ENCODE measurements at regions not wholly inside any gene's neighbourhood (a gene's known extent, or its start where the extent isn't known, plus 50 kb on each side); places are given as distances from the start of the nearest gene placed in this dataset.

GRCh38 chr16:86210403-86211193 is 299.7 kb upstream of the FOXF1 start:
- DNase-seq (ENCODE audit: low read depth in 2 of 2, low spot score in 1 of 2), result no peak

DNA sequence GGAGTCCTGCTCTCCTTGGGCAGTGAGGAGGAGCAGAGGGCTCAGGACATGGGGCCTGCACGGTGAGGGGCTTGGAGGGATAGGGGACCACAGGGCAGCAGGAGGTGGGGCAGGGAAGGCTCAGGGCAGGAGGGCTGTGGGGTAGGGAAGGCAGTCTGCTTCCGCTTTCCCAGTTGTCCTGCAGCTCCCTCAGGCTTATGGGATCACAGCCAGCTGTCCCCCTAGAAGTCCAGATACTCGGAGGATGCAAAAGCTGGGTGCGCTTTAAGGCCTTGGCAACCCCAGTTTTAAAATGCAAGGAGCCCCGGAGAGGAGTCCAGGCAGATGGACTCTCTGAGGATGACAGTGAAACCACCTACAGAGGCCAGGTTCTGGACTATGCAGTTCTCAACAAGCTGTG is 299.1 kb upstream of the FOXF1 start:
- no peak for DNase-seq (ENCODE audit: low read depth in 2 of 2, low spot score in 1 of 2)

GRCh38 chr16:86211800-86212199 is 298.5 kb upstream of the FOXF1 start:
- DNase-seq (ENCODE audit: low read depth in 2 of 2, low spot score in 1 of 2), result no peak

GRCh38 chr16:86212706-86213436 is 297.5 kb upstream of the FOXF1 start:
- DNase-seq (ENCODE audit: low read depth in 2 of 2, low spot score in 1 of 2), result no peak

DNA sequence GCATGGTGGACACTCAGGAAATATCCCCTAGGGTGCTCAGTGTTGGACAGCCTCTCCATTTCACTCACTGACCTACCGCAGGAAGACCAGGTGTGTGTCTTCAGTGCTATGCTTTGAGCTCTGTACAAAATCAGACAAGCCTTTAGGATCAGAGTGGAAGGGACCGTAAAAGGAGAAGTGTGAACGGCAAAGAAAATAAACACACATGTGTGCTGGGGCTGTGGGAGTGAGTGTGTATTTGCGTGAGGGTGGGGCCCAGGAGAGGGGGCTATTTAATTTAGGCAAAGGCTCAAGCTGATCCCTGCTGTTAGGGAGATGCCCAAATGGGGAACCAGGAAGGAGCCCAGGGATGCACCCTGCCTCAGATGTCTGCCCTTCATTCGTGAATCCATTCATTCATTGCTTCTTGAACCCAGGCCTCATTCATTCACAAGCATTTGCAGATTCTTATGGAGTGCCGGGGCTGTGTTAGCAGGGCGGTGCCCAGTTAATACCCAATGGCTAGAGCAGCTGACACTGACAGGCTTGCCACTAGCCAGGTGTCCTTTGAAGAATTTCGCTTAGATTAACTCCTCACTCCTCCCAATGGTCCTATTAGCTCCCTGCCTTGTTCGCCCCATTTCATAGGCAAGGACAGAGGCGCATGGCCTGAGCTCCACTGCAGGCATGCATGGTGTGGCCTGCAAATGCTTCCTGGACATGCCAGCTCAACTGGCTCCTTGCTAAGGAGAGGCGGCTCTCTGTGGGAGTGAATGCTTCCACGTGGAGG is 296.7 kb upstream of the FOXF1 start:
- no peak for DNase-seq (ENCODE audit: low read depth in 2 of 2, low spot score in 1 of 2)

GRCh38 chr16:86214326-86215232 is 295.7 kb upstream of the FOXF1 start:
- no peak for DNase-seq (ENCODE audit: low read depth in 2 of 2, low spot score in 1 of 2)

- no peak for DNase-seq (ENCODE audit: low read depth in 2 of 2, low spot score in 1 of 2)
Measured at GRCh38 chr16:86215233-86215978, 294.9 kb upstream of the FOXF1 start.

GRCh38 chr16:86215979-86216585 is 294.2 kb upstream of the FOXF1 start:
- DNase-seq (ENCODE audit: low read depth in 2 of 2, low spot score in 1 of 2), result no peak

- DNase-seq (ENCODE audit: low read depth in 2 of 2, low spot score in 1 of 2), result no peak
Measured at GRCh38 chr16:86216591-86216990, 293.7 kb upstream of the FOXF1 start.

- DNase-seq (ENCODE audit: low read depth in 2 of 2, low spot score in 1 of 2), result no peak
Measured at GRCh38 chr16:86217001-86217890, 293.1 kb upstream of the FOXF1 start.

DNA sequence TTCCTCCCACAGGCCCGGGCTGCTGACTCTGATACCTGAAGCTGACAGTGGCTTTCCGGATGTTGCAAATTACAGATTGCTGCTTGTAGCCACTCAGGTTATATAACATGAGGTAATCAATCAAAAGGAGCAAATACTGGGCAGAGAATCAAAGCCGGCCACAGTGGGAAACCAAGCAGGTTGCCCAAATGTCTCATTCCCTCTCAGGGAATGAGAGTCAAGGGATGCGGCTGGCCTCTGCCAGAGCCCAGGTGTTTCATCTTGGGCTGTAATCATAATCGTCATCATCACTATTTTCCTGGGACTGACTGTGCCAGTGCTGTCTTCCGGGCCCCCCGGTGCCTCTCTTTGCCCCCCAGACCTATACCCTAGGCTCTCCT is 292.4 kb upstream of the FOXF1 start:
- DNase-seq (ENCODE audit: low read depth in 2 of 2, low spot score in 1 of 2), result no peak

DNA sequence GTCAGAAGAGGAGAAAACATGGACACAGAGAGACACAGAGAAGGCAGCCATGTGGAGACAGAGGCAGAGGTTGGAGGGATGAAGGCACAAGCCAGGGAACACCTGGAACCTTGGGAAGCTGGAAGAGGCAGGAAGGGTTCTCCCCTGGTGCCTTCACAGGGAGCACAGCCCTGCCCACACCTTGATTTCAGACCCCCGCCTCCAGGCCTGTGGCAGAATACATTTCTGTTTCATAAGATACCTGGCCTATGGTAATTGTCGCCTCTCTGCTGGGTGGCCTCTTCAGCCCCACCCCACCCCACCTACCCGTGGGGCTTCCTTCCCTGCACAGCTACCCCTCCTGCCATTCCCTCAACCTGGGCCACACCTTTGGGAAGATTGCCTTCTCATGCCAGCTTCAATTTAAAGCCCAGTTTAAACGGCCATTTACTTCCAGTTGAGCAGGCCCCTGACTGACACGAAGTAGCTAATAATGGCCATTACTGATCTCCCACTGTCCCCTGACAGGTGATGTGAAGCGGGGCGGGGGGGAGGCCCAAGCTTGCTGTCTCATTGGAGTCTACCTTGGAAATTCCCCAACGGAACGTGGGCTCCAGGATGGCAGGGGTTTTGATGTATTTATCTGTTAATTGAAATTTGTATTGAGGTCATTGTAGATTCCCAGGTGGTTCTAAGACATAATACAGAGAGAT is 291.7 kb upstream of the FOXF1 start:
- DNase-seq (ENCODE audit: low read depth in 2 of 2, low spot score in 1 of 2), result no peak

- no peak for DNase-seq (ENCODE audit: low read depth in 2 of 2, low spot score in 1 of 2)
Measured at GRCh38 chr16:86219655-86220445, 290.5 kb upstream of the FOXF1 start.

DNA sequence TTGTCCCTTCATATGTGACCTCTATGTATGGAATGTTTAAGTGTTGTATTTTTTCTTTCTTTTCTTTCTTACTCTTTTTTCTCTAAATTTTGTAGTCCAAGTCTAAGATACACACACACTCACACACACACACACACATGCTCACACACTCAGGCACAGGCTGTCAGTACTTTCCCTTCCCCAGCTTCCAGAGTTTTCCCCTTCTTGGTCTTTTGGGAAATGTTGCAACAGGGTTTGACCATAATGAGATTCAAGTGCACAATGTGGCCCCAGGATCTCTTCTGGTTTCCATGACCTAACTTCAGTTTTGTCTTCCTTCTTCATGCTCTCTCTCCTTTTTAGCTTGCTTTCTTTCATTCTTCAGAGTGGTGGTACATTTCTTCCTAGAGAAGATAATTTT is 289.8 kb upstream of the FOXF1 start:
- DNase-seq (ENCODE audit: low read depth in 2 of 2, low spot score in 1 of 2), result no peak

DNA sequence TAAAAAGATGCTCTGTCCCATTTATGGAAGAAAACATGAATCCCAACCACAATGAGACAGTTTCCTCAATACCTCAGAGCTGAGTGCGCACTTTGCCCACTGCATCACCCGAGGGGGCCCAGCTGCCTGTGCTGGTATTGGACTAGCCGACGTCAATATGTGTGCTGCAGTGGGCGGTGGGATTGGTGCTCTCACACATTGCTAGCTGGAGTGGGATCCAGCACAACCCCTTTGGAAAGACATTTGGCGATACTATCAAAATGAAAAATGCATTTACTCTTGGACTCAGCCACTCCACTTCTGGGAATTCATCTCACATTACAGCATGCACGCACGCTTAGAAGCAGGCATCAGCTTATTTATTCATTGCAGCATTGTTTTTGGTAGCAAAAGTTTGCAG is 289.2 kb upstream of the FOXF1 start:
- no peak for DNase-seq (ENCODE audit: low read depth in 2 of 2, low spot score in 1 of 2)

DNA sequence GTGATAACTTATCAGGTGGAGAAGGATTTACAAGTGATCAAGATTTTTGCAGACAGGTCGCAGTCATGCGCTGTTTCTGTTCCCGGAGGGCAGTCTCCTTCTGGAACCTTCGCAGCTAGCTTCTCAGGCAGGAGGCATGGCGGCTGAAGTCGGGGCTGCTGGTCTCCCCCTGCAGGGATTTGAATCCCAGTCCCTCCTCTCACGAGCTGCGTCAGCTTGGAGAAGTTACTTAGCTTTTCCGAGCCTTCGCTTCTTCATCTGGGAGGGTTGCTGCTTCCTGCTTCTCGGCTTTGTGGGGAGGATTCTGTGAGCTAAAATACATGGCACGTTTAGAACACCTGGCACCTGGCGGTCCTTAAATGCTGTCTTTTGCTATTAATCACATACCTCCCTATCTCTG is 287.8 kb upstream of the FOXF1 start:
- no peak for DNase-seq (ENCODE audit: low read depth in 2 of 2, low spot score in 1 of 2)

GRCh38 chr16:86222965-86223551 is 287.3 kb upstream of the FOXF1 start:
- no peak for DNase-seq (ENCODE audit: low read depth in 2 of 2, low spot score in 1 of 2)

Measured in stimulated activated CD8-positive, alpha-beta memory T cell treated with anti-CD3 and anti-CD28 coated beads, Interleukin-4, amount 100 ng/mL, for 4 hours (primary cell).